Mesenchymal stem cell (in vitro differentiated cells and primary cell): ENCODE measurements at regions not wholly inside any gene's neighbourhood (a gene's known extent, or its start where the extent isn't known, plus 50 kb on each side); places are given as distances from the start of the nearest gene placed in this dataset.

Experiments
- DNase-seq: peaks from one replicate; pipeline ENCODE4 v3.0.0-alpha.2; 2013
- H2AFZ ChIP-seq: one replicate; pipeline ENCODE4 v1.6.1; 2013; ENCODE audit warnings: low read depth, mild to moderate bottlenecking, control low read depth, inconsistent platforms, low read length, moderate library complexity
- H2AK5ac ChIP-seq: 2 replicates; pipeline ENCODE4 v1.6.1; 2013; ENCODE audit warnings: low read length, moderate library complexity, mild to moderate bottlenecking, inconsistent platforms; ENCODE audit not compliant: severe bottlenecking
- H2BK120ac ChIP-seq: one replicate; pipeline ENCODE4 v1.6.1; 2013; ENCODE audit warnings: low read depth, mild to moderate bottlenecking, inconsistent platforms, low read length, moderate library complexity
- H2BK12ac ChIP-seq, 2 experiments: one replicate each; pipeline ENCODE4 v1.6.1; 2013; ENCODE audit warnings: inconsistent platforms in 2 of 2, low read length in 2 of 2, mild to moderate bottlenecking in 2 of 2, moderate library complexity in 2 of 2, control low read depth in 1 of 2
- H2BK15ac ChIP-seq: one replicate; pipeline ENCODE4 v1.6.1; 2013; ENCODE audit warnings: mild to moderate bottlenecking, low read depth, inconsistent platforms; ENCODE audit not compliant: poor library complexity, severe bottlenecking
- H2BK5ac ChIP-seq: 2 replicates; pipeline ENCODE4 v1.6.1; 2013; ENCODE audit warnings: low read depth, mild to moderate bottlenecking, low read length, control low read depth, inconsistent platforms; ENCODE audit not compliant: poor library complexity, severe bottlenecking
- H3K14ac ChIP-seq, 2 experiments: one replicate each; pipeline ENCODE4 v1.6.1; 2013; ENCODE audit warnings: inconsistent platforms in 2 of 2, low read length in 2 of 2, control low read depth in 1 of 2, mild to moderate bottlenecking in 1 of 2, moderate library complexity in 1 of 2
- H3K18ac ChIP-seq, 2 experiments: one replicate each; pipeline ENCODE4 v1.6.1; 2013; ENCODE audit warnings: inconsistent platforms in 2 of 2, low read length in 2 of 2, control low read depth in 1 of 2, low read depth in 1 of 2, mild to moderate bottlenecking in 1 of 2
- H3K23ac ChIP-seq, 2 experiments: one replicate each; pipeline ENCODE4 v1.6.1; 2013; ENCODE audit warnings: inconsistent platforms in 2 of 2, low read length in 2 of 2, mild to moderate bottlenecking in 2 of 2, moderate library complexity in 2 of 2, control low read depth in 1 of 2
- H3K27ac ChIP-seq: 2 replicates; pipeline ENCODE4 v1.5.1; 2013; ENCODE audit warnings: mild to moderate bottlenecking, moderate library complexity, low read length, control low read depth, inconsistent platforms; ENCODE audit not compliant: poor library complexity, severe bottlenecking
- H3K27me3 ChIP-seq, 2 experiments: 2 replicates each; pipeline versions ENCODE4 v1.6.1 to v1.7.0; 2013; ENCODE audit warnings: low read length in 2 of 2, mild to moderate bottlenecking in 2 of 2, moderate library complexity in 2 of 2, control low read depth in 1 of 2, inconsistent platforms in 1 of 2; ENCODE audit not compliant: control insufficient read depth in 1 of 2, insufficient read depth in 1 of 2
- H3K36me3 ChIP-seq, 2 experiments: 2 replicates each; pipeline versions ENCODE4 v1.6.1 to v1.7.0; 2013; ENCODE audit warnings: low read length in 2 of 2, control low read depth in 1 of 2, inconsistent platforms in 1 of 2, low read depth in 1 of 2, mild to moderate bottlenecking in 1 of 2; ENCODE audit not compliant: insufficient read depth in 2 of 2, control insufficient read depth in 1 of 2
- H3K4ac ChIP-seq, 2 experiments: one replicate each; pipeline ENCODE4 v1.6.1; 2013; ENCODE audit warnings: inconsistent platforms in 2 of 2, low read length in 2 of 2, mild to moderate bottlenecking in 2 of 2, moderate library complexity in 2 of 2, control low read depth in 1 of 2, low read depth in 1 of 2
- H3K4me1 ChIP-seq: 2 replicates; pipeline ENCODE4 v1.6.1; 2013; ENCODE audit warnings: low read depth, low read length, control low read depth; ENCODE audit not compliant: control insufficient read depth, insufficient read depth
- H3K4me2 ChIP-seq: 2 replicates; pipeline ENCODE4 v1.6.1; 2013; ENCODE audit warnings: low read length, mild to moderate bottlenecking, inconsistent platforms; ENCODE audit not compliant: poor library complexity, severe bottlenecking
- H3K4me3 ChIP-seq, 2 experiments: 2 replicates each; pipeline versions ENCODE4 v1.5.1 to v1.7.0; 2013; ENCODE audit warnings: low read length in 2 of 2, mild to moderate bottlenecking in 2 of 2, control low read depth in 1 of 2, low read depth in 1 of 2; ENCODE audit not compliant: insufficient read depth in 1 of 2
- H3K79me1 ChIP-seq: replicated peaks from 2 replicates; pipeline ENCODE4 v1.6.1; 2013; ENCODE audit warnings: mild to moderate bottlenecking, control low read depth, low read length, inconsistent platforms; ENCODE audit not compliant: poor library complexity, severe bottlenecking
- H3K9ac ChIP-seq: 2 replicates; pipeline ENCODE4 v1.7.0; 2013; ENCODE audit warnings: mild to moderate bottlenecking, low read length, moderate library complexity
- H3K9me3 ChIP-seq: 2 replicates; pipeline ENCODE4 v1.7.0; 2013; ENCODE audit warnings: mild to moderate bottlenecking, low read length; ENCODE audit not compliant: control insufficient read depth
- H4K8ac ChIP-seq: one replicate; pipeline ENCODE4 v1.6.1; 2013; ENCODE audit warnings: inconsistent platforms, mild to moderate bottlenecking, low read length, moderate library complexity
- H4K91ac ChIP-seq: one replicate; pipeline ENCODE4 v1.6.1; 2013; ENCODE audit warnings: mild to moderate bottlenecking, low read length, inconsistent platforms
- WGBS: methylation state at CpG from one replicate; pipeline ENCODE4 v1.1.7; 2013; ENCODE audit warnings: mixed read lengths; 5-methylcytosine and 5-hydroxymethylcytosine counted together

- no peak overlapping the region for H4K8ac ChIP-seq
- no peaks in the 10 kb centered on the region for H3K36me3 ChIP-seq
- H3K4me2 ChIP-seq, result no peak overlapping the region
- H2BK120ac ChIP-seq, result no peak overlapping the region
- H2AK5ac ChIP-seq, result no peak overlapping the region
- H3K4ac ChIP-seq, result no peak overlapping the region
- no peak overlapping the region for H4K91ac ChIP-seq
- DNase-seq, result no peak
- H2BK12ac ChIP-seq, result no peak overlapping the region
- H3K4me3 ChIP-seq, result peak overlapping the region in 1 of 2 experiments; percentile 24
- no peaks in the 10 kb centered on the region for H3K4me1 ChIP-seq
- H3K9ac ChIP-seq, result peak overlapping the region; percentile 69
- H3K27me3 ChIP-seq, result no peaks in the 10 kb centered on the region
- no peak overlapping the region for H3K14ac ChIP-seq
- no peak overlapping the region for H2AFZ ChIP-seq
- H3K79me1 ChIP-seq, result no peaks in the 10 kb centered on the region
- peaks cover 15% of the 10 kb centered on the region for H3K9me3 ChIP-seq
- no peak overlapping the region for H2BK15ac ChIP-seq
- no peak overlapping the region for H2BK5ac ChIP-seq
- no peak overlapping the region for H3K23ac ChIP-seq
- no peak overlapping the region for H3K27ac ChIP-seq
- WGBS, result 90% methylated on average over 6 of the region's 9 CpGs
- no peak overlapping the region for H3K18ac ChIP-seq
Measured at GRCh38 chr9:91106415-91107081, 255.2 kb downstream of the AUH start.

GRCh38 chr9:91111226-91111625 lies 250.5 kb downstream of the AUH start:
- Histone ChIP-seq H2BK15ac (no peak overlapping the region), H2AFZ (no peak overlapping the region), H2BK5ac (no peak overlapping the region), H3K9ac (no peak overlapping the region), H3K4me1 (no peaks in the 10 kb centered on the region), H3K27me3 (no peaks in the 10 kb centered on the region), H3K23ac (no peak overlapping the region), H3K27ac (no peak overlapping the region), H2BK12ac (no peak overlapping the region), H3K4ac (no peak overlapping the region), H3K36me3 (no peaks in the 10 kb centered on the region), H3K18ac (no peak overlapping the region), H4K91ac (no peak overlapping the region), H2AK5ac (no peak overlapping the region), H3K9me3 (peaks cover 15% of the 10 kb centered on the region), H3K4me2 (no peak overlapping the region), H4K8ac (no peak overlapping the region), H3K4me3 (no peak overlapping the region), H3K79me1 (no peaks in the 10 kb centered on the region), H3K14ac (no peak overlapping the region), H2BK120ac (no peak overlapping the region)
- no peak for DNase-seq

GRCh38 chr9:91111876-91112275 lies 249.8 kb downstream of the AUH start:
- no peak for DNase-seq
- H3K36me3 ChIP-seq, result no peaks in the 10 kb centered on the region
- no peak overlapping the region for H3K18ac ChIP-seq
- no peak overlapping the region for H3K4me3 ChIP-seq
- no peaks in the 10 kb centered on the region for H3K27me3 ChIP-seq
- no peak overlapping the region for H3K23ac ChIP-seq
- H3K4me2 ChIP-seq, result no peak overlapping the region
- H4K91ac ChIP-seq, result no peak overlapping the region
- no peak overlapping the region for H2BK12ac ChIP-seq
- H4K8ac ChIP-seq, result no peak overlapping the region
- no peak overlapping the region for H3K4ac ChIP-seq
- H2AFZ ChIP-seq, result no peak overlapping the region
- H3K79me1 ChIP-seq, result no peaks in the 10 kb centered on the region
- peaks cover 15% of the 10 kb centered on the region for H3K9me3 ChIP-seq
- no peak overlapping the region for H3K27ac ChIP-seq
- no peak overlapping the region for H2BK120ac ChIP-seq
- no peak overlapping the region for H2BK15ac ChIP-seq
- 94% methylated on average over 6 of the region's 6 CpGs for WGBS
- H3K9ac ChIP-seq, result no peak overlapping the region
- no peak overlapping the region for H2BK5ac ChIP-seq
- no peaks in the 10 kb centered on the region for H3K4me1 ChIP-seq
- peak overlapping the region in 1 of 2 experiments; percentile 77 for H3K14ac ChIP-seq
- no peak overlapping the region for H2AK5ac ChIP-seq

- Histone ChIP-seq H4K91ac (no peak overlapping the region), H3K4me3 (no peak overlapping the region), H3K27me3 (no peaks in the 10 kb centered on the region), H2AK5ac (no peak overlapping the region), H3K27ac (no peak overlapping the region), H4K8ac (no peak overlapping the region), H3K9me3 (peaks cover 15% of the 10 kb centered on the region), H3K36me3 (peaks cover 0 to 4% of the 10 kb centered on the region in 2 experiments), H2BK15ac (no peak overlapping the region), H3K14ac (no peak overlapping the region), H2BK120ac (no peak overlapping the region), H3K23ac (no peak overlapping the region), H3K9ac (no peak overlapping the region), H2AFZ (no peak overlapping the region), H3K4me1 (peaks cover 6% of the 10 kb centered on the region), H3K18ac (no peak overlapping the region), H3K79me1 (no peaks in the 10 kb centered on the region), H2BK12ac (no peak overlapping the region), H3K4me2 (no peak overlapping the region), H3K4ac (no peak overlapping the region), H2BK5ac (no peak overlapping the region)
- WGBS, result 75% methylated on average over 2 of the region's 2 CpGs
- no peak for DNase-seq
Measured at GRCh38 chr9:91113016-91113415, 248.7 kb downstream of the AUH start.
